Kidney (tissue), 13 donors: ENCODE measurements at regions not wholly inside any gene's neighbourhood (a gene's known extent, or its start where the extent isn't known, plus 50 kb on each side); places are given as distances from the start of the nearest gene placed in this dataset.

Experiments
- DNase-seq, 5 donors: peaks; one replicate each; pipeline ENCODE4 v3.0.0-alpha.2; 2013 to 2020
- FAIRE-seq: peaks from 2 replicates; lab custom pipeline; 2012; peaks lifted over from hg19 to GRCh38; lab: Jason Lieb, UNC
- H3K27ac ChIP-seq, 2 donors: one replicate each; pipeline ENCODE4 v1.7.0; 2013; ENCODE audit warnings: low read depth in 2 of 2, low read length in 2 of 2, inconsistent platforms in 1 of 2
- H3K27me3 ChIP-seq: one replicate; pipeline ENCODE4 v1.7.1; 2013; ENCODE audit warnings: low read length, inconsistent platforms; ENCODE audit not compliant: control insufficient read depth, insufficient read depth
- H3K36me3 ChIP-seq, 3 donors: one replicate each; pipeline versions ENCODE4 v1.7.0 to v1.7.1; 2013; ENCODE audit warnings: low read length in 3 of 3, control low read depth in 1 of 3, inconsistent platforms in 1 of 3; ENCODE audit not compliant: insufficient read depth in 3 of 3, control insufficient read depth in 2 of 3
- H3K4me1 ChIP-seq, 3 donors: one replicate each; pipeline versions ENCODE4 v1.7.0 to v1.7.1; 2013; ENCODE audit warnings: low read length in 3 of 3, inconsistent platforms in 1 of 3, low read depth in 1 of 3; ENCODE audit not compliant: control insufficient read depth in 2 of 3, insufficient read depth in 2 of 3
- H3K4me3 ChIP-seq, 3 donors: one replicate each; pipeline versions ENCODE4 v1.7.0 to v1.8.1; 2013; ENCODE audit warnings: low read length in 3 of 3, control low read depth in 1 of 3, inconsistent platforms in 1 of 3
- H3K9ac ChIP-seq, 3 donors: one replicate each; pipeline versions ENCODE4 v1.7.0 to v1.7.1; 2013; ENCODE audit warnings: low read length in 3 of 3, control low read depth in 1 of 3, inconsistent platforms in 1 of 3
- H3K9me3 ChIP-seq, 3 donors: one replicate each; pipeline versions ENCODE4 v1.7.0 to v1.7.1; 2013; ENCODE audit warnings: low read length in 3 of 3, control low read depth in 1 of 3, inconsistent platforms in 1 of 3; ENCODE audit not compliant: control insufficient read depth in 2 of 3, insufficient read depth in 1 of 3
- intact Hi-C: fragments of 100-400 bp; cut with DNase I; formaldehyde crosslinking; loops from one replicate; pipeline ENCODE4 v1.11.1; 2022
- TF ChIP-seq, protein P1 (sequence below): IDR thresholded peaks from 3 replicates; pipeline ENCODE4 v1.5.1; 2012; ENCODE audit warnings: mild to moderate bottlenecking, moderate library complexity, borderline replicate concordance; ENCODE audit not compliant: insufficient read depth; ENCODE audit errors: extremely low read depth
- donor health status: control.
- donor health status: control.
- donor health status: control.
- donor health status: control.
- donor health status: control.
- donor health status: DM: yes; HTN: yes; CAD: no.
- donor health status: Normal renal cell carcinoma (clear cell type).

DNA sequence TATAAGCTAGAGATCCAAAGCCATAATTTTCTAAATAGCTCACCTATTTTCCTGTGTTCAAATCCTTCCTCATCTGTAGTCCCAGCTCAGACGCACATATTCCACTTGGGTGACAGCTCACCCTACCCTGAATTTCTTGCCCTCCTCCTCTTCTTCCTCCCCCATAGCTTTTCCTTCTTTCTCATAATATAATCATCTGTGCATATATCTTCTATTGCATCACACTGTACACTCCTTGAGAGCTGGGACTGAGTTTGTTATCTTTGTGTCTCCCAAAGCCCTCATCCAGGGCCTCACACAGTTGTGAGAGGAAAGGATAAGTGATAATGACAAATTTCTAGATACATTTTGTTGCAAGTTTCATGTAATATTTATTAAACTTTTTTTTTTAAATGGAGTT, 55.9 kb upstream of the RTN4 start:
- intact Hi-C loops, result no loop called here
- no peaks in the 10 kb centered on the region for H3K4me1 ChIP-seq
- no peaks in the 10 kb centered on the region for H3K27me3 ChIP-seq
- DNase-seq (no peak), FAIRE-seq (no peak)
- TF ChIP-seq, protein P1, sequence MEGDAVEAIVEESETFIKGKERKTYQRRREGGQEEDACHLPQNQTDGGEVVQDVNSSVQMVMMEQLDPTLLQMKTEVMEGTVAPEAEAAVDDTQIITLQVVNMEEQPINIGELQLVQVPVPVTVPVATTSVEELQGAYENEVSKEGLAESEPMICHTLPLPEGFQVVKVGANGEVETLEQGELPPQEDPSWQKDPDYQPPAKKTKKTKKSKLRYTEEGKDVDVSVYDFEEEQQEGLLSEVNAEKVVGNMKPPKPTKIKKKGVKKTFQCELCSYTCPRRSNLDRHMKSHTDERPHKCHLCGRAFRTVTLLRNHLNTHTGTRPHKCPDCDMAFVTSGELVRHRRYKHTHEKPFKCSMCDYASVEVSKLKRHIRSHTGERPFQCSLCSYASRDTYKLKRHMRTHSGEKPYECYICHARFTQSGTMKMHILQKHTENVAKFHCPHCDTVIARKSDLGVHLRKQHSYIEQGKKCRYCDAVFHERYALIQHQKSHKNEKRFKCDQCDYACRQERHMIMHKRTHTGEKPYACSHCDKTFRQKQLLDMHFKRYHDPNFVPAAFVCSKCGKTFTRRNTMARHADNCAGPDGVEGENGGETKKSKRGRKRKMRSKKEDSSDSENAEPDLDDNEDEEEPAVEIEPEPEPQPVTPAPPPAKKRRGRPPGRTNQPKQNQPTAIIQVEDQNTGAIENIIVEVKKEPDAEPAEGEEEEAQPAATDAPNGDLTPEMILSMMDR, result no peak
- no peaks in the 10 kb centered on the region for H3K9me3 ChIP-seq
- no peaks in the 10 kb centered on the region for H3K36me3 ChIP-seq
- H3K4me3 ChIP-seq, result no peak overlapping the region
- no peak overlapping the region for H3K27ac ChIP-seq
- no peak overlapping the region for H3K9ac ChIP-seq

DNA sequence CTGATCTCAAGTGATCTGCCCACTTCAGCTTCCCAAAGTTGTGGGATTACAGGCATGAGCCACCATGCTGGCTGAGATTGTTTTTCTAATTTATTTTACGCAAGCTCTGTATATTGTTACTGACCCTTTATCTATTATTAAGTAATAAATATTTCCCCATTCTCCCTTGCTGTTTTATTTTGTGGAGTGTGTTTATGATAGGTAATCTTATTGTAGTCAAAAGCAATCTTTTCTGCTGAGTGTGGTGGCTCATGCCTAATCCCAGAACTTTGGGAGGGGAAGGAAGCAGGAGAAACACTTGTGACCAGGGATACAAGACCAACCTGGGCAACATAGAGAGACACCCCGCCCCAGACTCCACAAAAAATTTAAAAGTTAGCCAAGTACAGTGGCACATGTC, 55.2 kb upstream of the RTN4 start:
- Histone ChIP-seq H3K9ac (no peak overlapping the region), H3K27ac (no peak overlapping the region), H3K36me3 (no peaks in the 10 kb centered on the region), H3K27me3 (no peaks in the 10 kb centered on the region), H3K4me3 (no peak overlapping the region), H3K4me1 (no peaks in the 10 kb centered on the region), H3K9me3 (no peaks in the 10 kb centered on the region)
- no peak for DNase-seq
- intact Hi-C loops, result no loop called here
- TF ChIP-seq, protein P1, result no peak
- no peak for FAIRE-seq

DNA sequence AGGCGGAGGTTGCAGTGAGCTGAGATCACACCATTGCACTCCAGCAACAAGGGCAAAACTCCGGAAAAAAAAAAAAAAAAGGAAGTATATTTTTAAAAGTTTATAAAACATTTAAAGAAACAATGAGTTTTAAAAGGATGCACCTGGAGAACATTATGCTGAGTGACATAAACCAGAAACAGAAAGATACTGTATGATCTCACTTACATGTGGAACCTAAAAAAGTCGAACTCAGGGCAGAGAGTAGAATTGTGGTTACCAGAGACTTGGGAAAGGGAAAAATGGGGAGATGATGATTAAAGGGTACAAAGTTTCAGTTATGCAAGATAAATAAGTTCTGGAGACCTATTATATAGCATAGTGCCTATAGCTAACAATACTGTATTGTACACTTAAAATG, 52.8 kb upstream of the RTN4 start:
- FAIRE-seq (no peak), DNase-seq (no peak)
- no peak overlapping the region for H3K4me3 ChIP-seq
- TF ChIP-seq, protein P1, result no peak
- intact Hi-C loops, result no loop called here
- no peak overlapping the region for H3K27ac ChIP-seq
- H3K9ac ChIP-seq, result no peak overlapping the region
- no peaks in the 10 kb centered on the region for H3K9me3 ChIP-seq
- H3K4me1 ChIP-seq, result no peaks in the 10 kb centered on the region
- no peaks in the 10 kb centered on the region for H3K27me3 ChIP-seq
- H3K36me3 ChIP-seq, result no peaks in the 10 kb centered on the region
